ENCODE measurements at regions not wholly inside any gene's neighbourhood (a gene's known extent, or its start where the extent isn't known, plus 50 kb on each side); places are given as distances from the start of the nearest gene placed in this dataset.

GRCh38 chr11:29435421-29435820 is 581.4 kb downstream of the KCNA4 start:
- no peak for TF ChIP-seq NFIC (IDR thresholded peaks at IDR 0.05)
- TF ChIP-seq TAF1 (IDR thresholded peaks at IDR 0.05; ENCODE audit: low read depth), result no peak
- TF ChIP-seq FOXM1 (IDR thresholded peaks at IDR 0.05; ENCODE audit: borderline replicate concordance, low read depth), result no peak
- TF ChIP-seq MAX (IDR thresholded peaks at IDR 0.05), result no peak
- no peak for TF ChIP-seq CREB1 (IDR thresholded peaks at IDR 0.05; ENCODE audit: low read depth)
- no peak for TF ChIP-seq TCF12 (IDR thresholded peaks at IDR 0.05; ENCODE audit: low read depth)
- TF ChIP-seq REST (IDR thresholded peaks at IDR 0.05; ENCODE audit: low read depth), result no peak
- no peak for TF ChIP-seq TEAD4 (IDR thresholded peaks at IDR 0.05)
- TF ChIP-seq RAD21 (IDR thresholded peaks at IDR 0.05; ENCODE audit: low read depth), result no peak
- TF ChIP-seq EGR1 (IDR thresholded peaks at IDR 0.05), result no peak
- TF ChIP-seq YY1 (IDR thresholded peaks at IDR 0.05; ENCODE audit: low read depth), result no peak
- TF ChIP-seq USF1 (IDR thresholded peaks at IDR 0.05), result no peak
- no peak for TF ChIP-seq CEBPB (IDR thresholded peaks at IDR 0.05)
- TF ChIP-seq ZBTB7A (IDR thresholded peaks at IDR 0.05; ENCODE audit: low read depth), result no peak
- TF ChIP-seq EP300 (IDR thresholded peaks at IDR 0.05; ENCODE audit: borderline replicate concordance), result no peak

- no peak for TF ChIP-seq CREB1 (IDR thresholded peaks at IDR 0.05; ENCODE audit: low read depth)
- peak; percentile 53 for TF ChIP-seq RAD21 (IDR thresholded peaks at IDR 0.05; ENCODE audit: low read depth)
Observed at GRCh38 chr11:29432719-29433325, 584.0 kb downstream of the KCNA4 start.

- no peak for TF ChIP-seq NFIC (IDR thresholded peaks at IDR 0.05)
- no peak for TF ChIP-seq CREB1 (IDR thresholded peaks at IDR 0.05; ENCODE audit: low read depth)
- no peak for TF ChIP-seq USF1 (IDR thresholded peaks at IDR 0.05)
- no peak for TF ChIP-seq MAX (IDR thresholded peaks at IDR 0.05)
- TF ChIP-seq YY1 (IDR thresholded peaks at IDR 0.05; ENCODE audit: low read depth), result no peak
Observed at GRCh38 chr11:29405305-29405704, 611.5 kb downstream of the KCNA4 start.

GRCh38 chr11:29395555-29396072 is 621.2 kb downstream of the KCNA4 start:
- TF ChIP-seq TAF1 (IDR thresholded peaks at IDR 0.05; ENCODE audit: low read depth) (no peak), RAD21 (IDR thresholded peaks at IDR 0.05; ENCODE audit: low read depth) (no peak), MAX (IDR thresholded peaks at IDR 0.05) (no peak), CEBPB (IDR thresholded peaks at IDR 0.05) (no peak), CREB1 (IDR thresholded peaks at IDR 0.05; ENCODE audit: low read depth) (no peak), EP300 (IDR thresholded peaks at IDR 0.05; ENCODE audit: borderline replicate concordance) (no peak), TEAD4 (IDR thresholded peaks at IDR 0.05) (no peak), USF1 (IDR thresholded peaks at IDR 0.05) (no peak), FOXM1 (IDR thresholded peaks at IDR 0.05; ENCODE audit: borderline replicate concordance, low read depth) (no peak), ZBTB7A (IDR thresholded peaks at IDR 0.05; ENCODE audit: low read depth) (no peak), NFIC (IDR thresholded peaks at IDR 0.05) (no peak), EGR1 (IDR thresholded peaks at IDR 0.05) (no peak), TCF12 (IDR thresholded peaks at IDR 0.05; ENCODE audit: low read depth) (no peak)

GRCh38 chr11:29389793-29390192 is 627.0 kb downstream of the KCNA4 start:
- TF ChIP-seq RAD21 (IDR thresholded peaks at IDR 0.05; ENCODE audit: low read depth) (no peak), EGR1 (IDR thresholded peaks at IDR 0.05) (no peak), FOXM1 (IDR thresholded peaks at IDR 0.05; ENCODE audit: borderline replicate concordance, low read depth) (no peak), TEAD4 (IDR thresholded peaks at IDR 0.05) (no peak), NFIC (IDR thresholded peaks at IDR 0.05) (no peak), ZBTB7A (IDR thresholded peaks at IDR 0.05; ENCODE audit: low read depth) (no peak), USF1 (IDR thresholded peaks at IDR 0.05) (no peak), MAX (IDR thresholded peaks at IDR 0.05) (no peak), TCF12 (IDR thresholded peaks at IDR 0.05; ENCODE audit: low read depth) (no peak), CREB1 (IDR thresholded peaks at IDR 0.05; ENCODE audit: low read depth) (no peak), EP300 (IDR thresholded peaks at IDR 0.05; ENCODE audit: borderline replicate concordance) (no peak)

- no peak for TF ChIP-seq EP300 (IDR thresholded peaks at IDR 0.05; ENCODE audit: borderline replicate concordance)
- TF ChIP-seq CREB1 (IDR thresholded peaks at IDR 0.05; ENCODE audit: low read depth), result no peak
Observed at GRCh38 chr11:29373725-29374124, 643.1 kb downstream of the KCNA4 start.

Measured in Ishikawa (cell line).